WTC11 (cell line): ENCODE measurements at regions not wholly inside any gene's neighbourhood (a gene's known extent, or its start where the extent isn't known, plus 50 kb on each side); places are given as distances from the start of the nearest gene placed in this dataset.
"Not testable (repeated sequence)": the region's sequence is repeated elsewhere in the genome, so short reads cannot be mapped to it uniquely, and the experiment has no call there.

Source experiments
- ATAC-seq: fragments of 200-7000 bp; cut with Tn5 transposase; 2 replicates; pipeline ENCODE4 v1.10.0; 2021; ENCODE audit warnings: mild to moderate bottlenecking, moderate library complexity
- CTCF ChIA-PET: fragments of 300-600 bp; sonication (Branson Sonifier 250); formaldehyde crosslinking; loops from one replicate; lab custom pipeline; 2021; ENCODE audit warnings: antibody characterized with exemption; lab: Charles Lee
- POLR2A ChIA-PET: fragments of 350-600 bp; sonication (Branson Sonifier 250); formaldehyde crosslinking; loops from one replicate; lab custom pipeline; 2021; ENCODE audit warnings: antibody characterized with exemption; lab: Charles Lee
- DNase-seq: peaks from one replicate; pipeline ENCODE4 v3.0.0; 2021; ENCODE audit warnings: low spot score
- H3K27ac Mint-ChIP-seq: 2 replicates; pipeline ENCODE4 v1.8.0; 2021; ENCODE audit warnings: mixed read lengths
- H3K27me3 Mint-ChIP-seq: 2 replicates; pipeline ENCODE4 v1.8.0; 2021; ENCODE audit warnings: low read depth, mild to moderate bottlenecking, moderate library complexity, mixed read lengths
- H3K36me3 Mint-ChIP-seq: 2 replicates; pipeline ENCODE4 v1.8.0; 2021; ENCODE audit warnings: mixed read lengths
- H3K4me1 Mint-ChIP-seq: 2 replicates; pipeline ENCODE4 v1.8.0; 2022; ENCODE audit warnings: mixed read lengths
- H3K4me3 Mint-ChIP-seq: 2 replicates; pipeline ENCODE4 v1.8.0; 2021; ENCODE audit warnings: mild to moderate bottlenecking, moderate library complexity, mixed read lengths
- H3K9me3 Mint-ChIP-seq: 2 replicates; pipeline ENCODE4 v1.8.0; 2021; ENCODE audit warnings: mixed read lengths
- ATF1 ChIP-seq: sonication (generic); formaldehyde crosslinking; IDR thresholded peaks from 2 replicates; pipeline ENCODE4 v1.8.1; 2023; ENCODE audit warnings: mild to moderate bottlenecking, moderate library complexity, missing genetic modification reagents
- CBFB ChIP-seq: sonication (generic); formaldehyde crosslinking; IDR thresholded peaks from 2 replicates; pipeline ENCODE4 v1.8.1; 2022; ENCODE audit warnings: mild to moderate bottlenecking, low read depth, missing genetic modification reagents
- CREB1 ChIP-seq: sonication (generic); formaldehyde crosslinking; IDR thresholded peaks from 2 replicates; pipeline ENCODE4 v1.8.0; 2023; ENCODE audit warnings: mild to moderate bottlenecking, missing genetic modification reagents
- EMX1 ChIP-seq: fragments of 250-450 bp; sonication (Bioruptor Pico); IDR thresholded peaks from 2 replicates; pipeline ENCODE4 v1.8.0; 2021; ENCODE audit warnings: mild to moderate bottlenecking
- ETV6 ChIP-seq: sonication (generic); formaldehyde crosslinking; IDR thresholded peaks from 2 replicates; pipeline ENCODE4 v1.8.1; 2022; ENCODE audit warnings: mild to moderate bottlenecking, missing genetic modification reagents
- FOXJ3 ChIP-seq: sonication (generic); formaldehyde crosslinking; IDR thresholded peaks from 2 replicates; pipeline ENCODE4 v1.9.0; 2021; ENCODE audit warnings: missing genetic modification reagents, mild to moderate bottlenecking, borderline replicate concordance
- HMGA2 ChIP-seq: fragments of 250-450 bp; sonication (Bioruptor Pico); IDR thresholded peaks from 2 replicates; pipeline ENCODE4 v1.4.0; 2021; ENCODE audit warnings: mild to moderate bottlenecking, moderate library complexity
- JUN ChIP-seq: sonication (generic); formaldehyde crosslinking; IDR thresholded peaks from 2 replicates; pipeline ENCODE4 v1.8.0; 2023; ENCODE audit warnings: mild to moderate bottlenecking, missing genetic modification reagents
- MLX ChIP-seq: sonication (generic); formaldehyde crosslinking; IDR thresholded peaks from 2 replicates; pipeline ENCODE4 v1.8.1; 2023; ENCODE audit warnings: mild to moderate bottlenecking, missing genetic modification reagents, moderate library complexity
- MXD4 ChIP-seq: fragments of 250-450 bp; sonication (Bioruptor Pico); IDR thresholded peaks from 2 replicates; pipeline ENCODE4 v1.8.0; 2021; ENCODE audit warnings: mild to moderate bottlenecking, moderate library complexity, borderline replicate concordance
- MYBL2 ChIP-seq: sonication (generic); formaldehyde crosslinking; IDR thresholded peaks from 2 replicates; pipeline ENCODE4 v1.8.1; 2023; ENCODE audit warnings: mild to moderate bottlenecking, moderate library complexity, missing genetic modification reagents
- NFE2L1 ChIP-seq: sonication (generic); formaldehyde crosslinking; IDR thresholded peaks from 2 replicates; pipeline ENCODE4 v1.8.1; 2023; ENCODE audit warnings: missing genetic modification reagents
- NFYB ChIP-seq: sonication (generic); formaldehyde crosslinking; conservative IDR thresholded peaks from 2 replicates; pipeline ENCODE4 v1.8.0; 2022; ENCODE audit warnings: low read depth, missing genetic modification reagents
- NR1H2 ChIP-seq: sonication (generic); formaldehyde crosslinking; IDR thresholded peaks from 2 replicates; pipeline ENCODE4 v1.9.0; 2021; ENCODE audit warnings: mild to moderate bottlenecking, moderate library complexity, missing genetic modification reagents
- NR3C1 ChIP-seq: sonication (generic); formaldehyde crosslinking; conservative IDR thresholded peaks from 2 replicates; pipeline ENCODE4 v1.8.1; 2023; ENCODE audit warnings: low read depth, mild to moderate bottlenecking, missing genetic modification reagents
- RELA ChIP-seq: sonication (generic); formaldehyde crosslinking; IDR thresholded peaks from 2 replicates; pipeline ENCODE4 v1.8.1; 2022; ENCODE audit warnings: missing genetic modification reagents, mild to moderate bottlenecking, borderline replicate concordance
- SMAD4 ChIP-seq: sonication (generic); formaldehyde crosslinking; IDR thresholded peaks from 2 replicates; pipeline ENCODE4 v1.8.0; 2022; ENCODE audit warnings: mild to moderate bottlenecking, missing genetic modification reagents
- SOX15 ChIP-seq: fragments of 250-450 bp; sonication (Bioruptor Pico); IDR thresholded peaks from 2 replicates; pipeline ENCODE4 v1.9.0; 2021; ENCODE audit warnings: mild to moderate bottlenecking
- SP1 ChIP-seq: sonication (generic); formaldehyde crosslinking; conservative IDR thresholded peaks from 2 replicates; pipeline ENCODE4 v1.8.1; 2022; ENCODE audit warnings: missing genetic modification reagents
- TCF7 ChIP-seq: sonication (generic); formaldehyde crosslinking; IDR thresholded peaks from 2 replicates; pipeline ENCODE4 v1.8.0; 2022; ENCODE audit warnings: mild to moderate bottlenecking, low read depth, missing genetic modification reagents, moderate library complexity
- TP53 ChIP-seq: sonication (generic); formaldehyde crosslinking; IDR thresholded peaks from 2 replicates; pipeline ENCODE4 v1.8.1; 2023; ENCODE audit warnings: mild to moderate bottlenecking, missing genetic modification reagents
- ZNF121 ChIP-seq: sonication (generic); formaldehyde crosslinking; IDR thresholded peaks from 2 replicates; pipeline ENCODE4 v1.8.0; 2023; ENCODE audit warnings: missing genetic modification reagents
- ZNF138 ChIP-seq: sonication (generic); formaldehyde crosslinking; conservative IDR thresholded peaks from 2 replicates; pipeline ENCODE4 v1.8.1; 2022; ENCODE audit warnings: mild to moderate bottlenecking, moderate library complexity, missing genetic modification reagents
- ZNF232 ChIP-seq: sonication (generic); formaldehyde crosslinking; IDR thresholded peaks from 2 replicates; pipeline ENCODE4 v1.8.0; 2022; ENCODE audit warnings: mild to moderate bottlenecking, missing genetic modification reagents
- ZNF396 ChIP-seq: fragments of 250-450 bp; sonication (Bioruptor Pico); IDR thresholded peaks from 2 replicates; pipeline ENCODE4 v1.8.0; 2021; ENCODE audit warnings: mild to moderate bottlenecking, moderate library complexity, borderline replicate concordance
- ZNF423 ChIP-seq: fragments of 250-450 bp; sonication (Bioruptor Pico); IDR thresholded peaks from 2 replicates; pipeline ENCODE4 v2.1.2; 2022; ENCODE audit warnings: mild to moderate bottlenecking, moderate library complexity
- ZNF425 ChIP-seq: fragments of 250-450 bp; sonication (Bioruptor Pico); conservative IDR thresholded peaks from 2 replicates; pipeline ENCODE4 v1.9.0; 2021; ENCODE audit warnings: mild to moderate bottlenecking
- TF ChIP-seq, protein P1 (sequence below): sonication (generic); formaldehyde crosslinking; IDR thresholded peaks from 2 replicates; pipeline ENCODE4 v1.8.1; 2023; ENCODE audit warnings: mild to moderate bottlenecking, missing genetic modification reagents
- TF ChIP-seq, protein P2 (sequence below): sonication (generic); formaldehyde crosslinking; IDR thresholded peaks from 2 replicates; pipeline ENCODE4 v1.8.1; 2022; ENCODE audit warnings: missing genetic modification reagents, borderline replicate concordance
- TF ChIP-seq, protein P3 (sequence below): sonication (generic); formaldehyde crosslinking; IDR thresholded peaks from 2 replicates; pipeline ENCODE4 v1.8.0; 2022; ENCODE audit warnings: mild to moderate bottlenecking, missing genetic modification reagents

- TF ChIP-seq TCF7 (CRISPR knock-in tag) (no peak), NFYB (no peak), FOXJ3 (CRISPR knock-in tag) (no peak), JUN (CRISPR knock-in tag) (no peak), HMGA2 (no peak), ZNF396 (no peak), ZNF423 (CRISPR knock-in tag) (no peak)
- TF ChIP-seq, all 79 proteins: peak for 0
Observed at GRCh38 chrX:44784241-44784640, 59.6 kb upstream of the DUSP21 start (continued).

GRCh38 chrX:44778254-44778653, 65.6 kb upstream of the DUSP21 start:
- no peak for ATAC-seq
- ChIA-PET CTCF (no interaction called here), POLR2A (no interaction called here)
- no peaks in the 10 kb centered on the region for H3K9me3 Mint-ChIP-seq
- H3K4me3 Mint-ChIP-seq: no peak overlapping the region
- H3K4me1 Mint-ChIP-seq: no peaks in the 10 kb centered on the region
- H3K27me3 Mint-ChIP-seq: no peaks in the 10 kb centered on the region
- H3K36me3 Mint-ChIP-seq: no peaks in the 10 kb centered on the region
- no peak overlapping the region for H3K27ac Mint-ChIP-seq
- TF ChIP-seq RELA (CRISPR knock-in tag) (no peak), NR3C1 (CRISPR knock-in tag) (no peak), ZNF425 (no peak), ZNF232 (CRISPR knock-in tag) (no peak), CREB1 (CRISPR knock-in tag) (no peak), SOX15 (CRISPR knock-in tag) (no peak), ATF1 (no peak)
- TF ChIP-seq, protein P1, sequence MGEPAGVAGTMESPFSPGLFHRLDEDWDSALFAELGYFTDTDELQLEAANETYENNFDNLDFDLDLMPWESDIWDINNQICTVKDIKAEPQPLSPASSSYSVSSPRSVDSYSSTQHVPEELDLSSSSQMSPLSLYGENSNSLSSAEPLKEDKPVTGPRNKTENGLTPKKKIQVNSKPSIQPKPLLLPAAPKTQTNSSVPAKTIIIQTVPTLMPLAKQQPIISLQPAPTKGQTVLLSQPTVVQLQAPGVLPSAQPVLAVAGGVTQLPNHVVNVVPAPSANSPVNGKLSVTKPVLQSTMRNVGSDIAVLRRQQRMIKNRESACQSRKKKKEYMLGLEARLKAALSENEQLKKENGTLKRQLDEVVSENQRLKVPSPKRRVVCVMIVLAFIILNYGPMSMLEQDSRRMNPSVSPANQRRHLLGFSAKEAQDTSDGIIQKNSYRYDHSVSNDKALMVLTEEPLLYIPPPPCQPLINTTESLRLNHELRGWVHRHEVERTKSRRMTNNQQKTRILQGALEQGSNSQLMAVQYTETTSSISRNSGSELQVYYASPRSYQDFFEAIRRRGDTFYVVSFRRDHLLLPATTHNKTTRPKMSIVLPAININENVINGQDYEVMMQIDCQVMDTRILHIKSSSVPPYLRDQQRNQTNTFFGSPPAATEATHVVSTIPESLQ: no peak
- TF ChIP-seq, all 79 proteins: peak for 0
- no peak for DNase-seq

GRCh38 chrX:44775726-44776125, 68.1 kb upstream of the DUSP21 start:
- Mint-ChIP-seq H3K36me3 (no peaks in the 10 kb centered on the region), H3K4me1 (no peaks in the 10 kb centered on the region), H3K27me3 (no peaks in the 10 kb centered on the region), H3K27ac (no peak overlapping the region), H3K4me3 (no peak overlapping the region), H3K9me3 (no peaks in the 10 kb centered on the region)
- DNase-seq (no peak), ATAC-seq (no peak)
- TF ChIP-seq, protein P2, sequence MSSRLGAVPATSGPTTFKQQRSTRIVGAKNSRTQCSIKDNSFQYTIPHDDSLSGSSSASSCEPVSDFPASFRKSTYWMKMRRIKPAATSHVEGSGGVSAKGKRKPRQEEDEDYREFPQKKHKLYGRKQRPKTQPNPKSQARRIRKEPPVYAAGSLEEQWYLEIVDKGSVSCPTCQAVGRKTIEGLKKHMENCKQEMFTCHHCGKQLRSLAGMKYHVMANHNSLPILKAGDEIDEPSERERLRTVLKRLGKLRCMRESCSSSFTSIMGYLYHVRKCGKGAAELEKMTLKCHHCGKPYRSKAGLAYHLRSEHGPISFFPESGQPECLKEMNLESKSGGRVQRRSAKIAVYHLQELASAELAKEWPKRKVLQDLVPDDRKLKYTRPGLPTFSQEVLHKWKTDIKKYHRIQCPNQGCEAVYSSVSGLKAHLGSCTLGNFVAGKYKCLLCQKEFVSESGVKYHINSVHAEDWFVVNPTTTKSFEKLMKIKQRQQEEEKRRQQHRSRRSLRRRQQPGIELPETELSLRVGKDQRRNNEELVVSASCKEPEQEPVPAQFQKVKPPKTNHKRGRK: no peak
- TF ChIP-seq NR1H2 (CRISPR knock-in tag): no peak
- TF ChIP-seq NFE2L1 (CRISPR knock-in tag): no peak
- TF ChIP-seq EMX1: no peak
- TF ChIP-seq MLX (CRISPR knock-in tag): no peak
- no peak for TF ChIP-seq SP1 (CRISPR knock-in tag)
- TF ChIP-seq TP53: no peak
- no peak for TF ChIP-seq CBFB
- no peak for TF ChIP-seq ZNF121 (CRISPR knock-in tag)
- TF ChIP-seq ZNF138: no peak
- no peak for TF ChIP-seq SMAD4 (CRISPR knock-in tag)
- TF ChIP-seq, protein P3, sequence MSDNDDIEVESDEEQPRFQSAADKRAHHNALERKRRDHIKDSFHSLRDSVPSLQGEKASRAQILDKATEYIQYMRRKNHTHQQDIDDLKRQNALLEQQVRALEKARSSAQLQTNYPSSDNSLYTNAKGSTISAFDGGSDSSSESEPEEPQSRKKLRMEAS (CRISPR knock-in tag): no peak
- TF ChIP-seq MYBL2 (CRISPR knock-in tag): no peak
- no peak for TF ChIP-seq MXD4 (CRISPR knock-in tag)
- TF ChIP-seq NFYB: no peak
- no peak for TF ChIP-seq ETV6 (CRISPR knock-in tag)
- POLR2A ChIA-PET: no interaction called here
- CTCF ChIA-PET: no interaction called here

DNA sequence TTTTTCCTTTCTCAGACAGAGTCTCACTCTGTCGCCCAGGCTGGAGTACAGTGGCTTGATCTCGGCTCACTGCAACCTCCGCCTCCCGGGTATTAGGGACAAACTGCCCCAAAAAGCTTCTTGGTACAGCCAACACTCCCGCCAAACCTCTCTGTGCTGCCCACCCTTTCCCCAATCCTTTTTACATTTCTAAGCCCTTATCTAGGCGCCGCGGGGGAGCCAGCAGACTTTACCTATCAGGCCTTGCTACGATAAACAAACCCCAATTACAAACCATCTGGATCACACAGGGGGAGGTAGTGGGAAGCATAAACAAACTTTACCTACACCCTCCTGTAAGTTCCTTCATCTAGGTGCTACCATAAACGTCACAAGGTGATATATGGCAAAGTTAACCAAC, 69.8 kb upstream of the DUSP21 start:
- DNase-seq, CTCF ChIA-PET: not testable (repeated sequence)

More for the DNA sequence above, 69.8 kb upstream of the DUSP21 start:
- H3K4me1 Mint-ChIP-seq, H3K36me3 Mint-ChIP-seq, H3K9me3 Mint-ChIP-seq, H3K27ac Mint-ChIP-seq, ATAC-seq, H3K4me3 Mint-ChIP-seq, POLR2A ChIA-PET, H3K27me3 Mint-ChIP-seq: not testable (repeated sequence)
